Duodenal mucosa (tissue), 2 donors: ENCODE measurements at regions not wholly inside any gene's neighbourhood (a gene's known extent, or its start where the extent isn't known, plus 50 kb on each side); places are given as distances from the start of the nearest gene placed in this dataset.
"Not testable (repeated sequence)": the region's sequence is repeated elsewhere in the genome, so short reads cannot be mapped to it uniquely, and the experiment has no call there.

Source experiments
- H3K27ac ChIP-seq: one replicate; pipeline ENCODE4 v1.7.0; 2013; ENCODE audit warnings: low read depth, low read length
- H3K27me3 ChIP-seq, 2 donors: one replicate each; pipeline ENCODE4 v1.7.0; 2013; ENCODE audit warnings: low read length in 2 of 2, control low read depth in 1 of 2; ENCODE audit not compliant: insufficient read depth in 2 of 2, control insufficient read depth in 1 of 2
- H3K36me3 ChIP-seq, 2 donors: one replicate each; pipeline ENCODE4 v1.7.0; 2013; ENCODE audit warnings: low read length in 2 of 2, control low read depth in 1 of 2; ENCODE audit not compliant: insufficient read depth in 2 of 2, control insufficient read depth in 1 of 2
- H3K4me1 ChIP-seq, 2 donors: one replicate each; pipeline ENCODE4 v1.7.0; 2013; ENCODE audit warnings: low read length in 2 of 2, control low read depth in 1 of 2; ENCODE audit not compliant: insufficient read depth in 2 of 2, control insufficient read depth in 1 of 2
- H3K4me3 ChIP-seq, 2 donors: one replicate each; pipeline ENCODE4 v1.7.0; 2013; ENCODE audit warnings: low read length in 2 of 2, low read depth in 1 of 2
- H3K9ac ChIP-seq, 2 donors: one replicate each; pipeline ENCODE4 v1.7.0; 2013; ENCODE audit warnings: low read length in 2 of 2, low read depth in 1 of 2
- H3K9me3 ChIP-seq, 2 donors: one replicate each; pipeline ENCODE4 v1.7.0; 2013; ENCODE audit warnings: low read length in 2 of 2, control low read depth in 1 of 2; ENCODE audit not compliant: control insufficient read depth in 1 of 2

- H3K4me1 ChIP-seq, result no peaks in the 10 kb centered on the region
- no peaks in the 10 kb centered on the region for H3K9me3 ChIP-seq
- H3K4me3 ChIP-seq, result no peak overlapping the region
- H3K27me3 ChIP-seq, result no peaks in the 10 kb centered on the region
- H3K27ac ChIP-seq, result no peak overlapping the region
- no peak overlapping the region for H3K9ac ChIP-seq
- H3K36me3 ChIP-seq, result no peaks in the 10 kb centered on the region
Measured at GRCh38 chr9:86578722-86579121, 224.5 kb upstream of the TUT7 start.

GRCh38 chr9:86577420-86578333 lies 223.5 kb upstream of the TUT7 start:
- no peaks in the 10 kb centered on the region for H3K27me3 ChIP-seq
- no peak overlapping the region for H3K27ac ChIP-seq
- H3K4me3 ChIP-seq, result no peak overlapping the region
- no peaks in the 10 kb centered on the region for H3K36me3 ChIP-seq
- H3K4me1 ChIP-seq, result no peaks in the 10 kb centered on the region
- H3K9me3 ChIP-seq, result no peaks in the 10 kb centered on the region
- no peak overlapping the region for H3K9ac ChIP-seq

GRCh38 chr9:86575825-86576525 lies 221.8 kb upstream of the TUT7 start:
- no peak overlapping the region for H3K9ac ChIP-seq
- no peaks in the 10 kb centered on the region for H3K9me3 ChIP-seq
- no peaks in the 10 kb centered on the region for H3K36me3 ChIP-seq
- no peak overlapping the region for H3K27ac ChIP-seq
- H3K4me3 ChIP-seq, result no peak overlapping the region
- H3K27me3 ChIP-seq, result no peaks in the 10 kb centered on the region
- H3K4me1 ChIP-seq, result no peaks in the 10 kb centered on the region

- no peak overlapping the region for H3K27ac ChIP-seq
- no peaks in the 10 kb centered on the region for H3K36me3 ChIP-seq
- no peak overlapping the region for H3K9ac ChIP-seq
- H3K4me3 ChIP-seq, result no peak overlapping the region
- H3K9me3 ChIP-seq, result no peaks in the 10 kb centered on the region
- H3K27me3 ChIP-seq, result no peaks in the 10 kb centered on the region
- H3K4me1 ChIP-seq, result no peaks in the 10 kb centered on the region
Measured at GRCh38 chr9:86575137-86575536, 220.9 kb upstream of the TUT7 start.

- Histone ChIP-seq H3K36me3 (no peaks in the 10 kb centered on the region), H3K27ac (no peak overlapping the region), H3K4me3 (no peak overlapping the region), H3K9ac (no peak overlapping the region), H3K9me3 (peaks cover 2 to 8% of the 10 kb centered on the region in 2 donors), H3K27me3 (no peaks in the 10 kb centered on the region), H3K4me1 (no peaks in the 10 kb centered on the region)
Measured at GRCh38 chr9:86573886-86574285, 219.7 kb upstream of the TUT7 start.

GRCh38 chr9:86572904-86573303 lies 218.7 kb upstream of the TUT7 start:
- Histone ChIP-seq H3K27ac (no peak overlapping the region), H3K9ac (no peak overlapping the region), H3K27me3 (no peaks in the 10 kb centered on the region), H3K4me3 (no peak overlapping the region), H3K4me1 (no peaks in the 10 kb centered on the region), H3K36me3 (no peaks in the 10 kb centered on the region), H3K9me3 (peaks cover 2 to 11% of the 10 kb centered on the region in 2 donors)

- not testable (repeated sequence) for H3K36me3 ChIP-seq, H3K4me1 ChIP-seq, H3K27ac ChIP-seq, H3K4me3 ChIP-seq, H3K9ac ChIP-seq, H3K27me3 ChIP-seq
- H3K9me3 ChIP-seq, result peaks cover 2 to 11% of the 10 kb centered on the region in 2 donors
Measured at GRCh38 chr9:86565603-86566002, 211.4 kb upstream of the TUT7 start.

GRCh38 chr9:86563936-86564335 lies 209.7 kb upstream of the TUT7 start:
- Histone ChIP-seq H3K4me3 (no peak overlapping the region), H3K36me3 (no peaks in the 10 kb centered on the region), H3K9ac (no peak overlapping the region), H3K4me1 (no peaks in the 10 kb centered on the region), H3K27ac (no peak overlapping the region), H3K27me3 (no peaks in the 10 kb centered on the region), H3K9me3 (peaks cover 0 to 3% of the 10 kb centered on the region in 2 donors)

GRCh38 chr9:86563350-86563749 lies 209.1 kb upstream of the TUT7 start:
- H3K36me3 ChIP-seq, result no peaks in the 10 kb centered on the region
- no peak overlapping the region for H3K9ac ChIP-seq
- H3K9me3 ChIP-seq, result no peaks in the 10 kb centered on the region
- H3K4me3 ChIP-seq, result no peak overlapping the region
- H3K27me3 ChIP-seq, result no peaks in the 10 kb centered on the region
- no peak overlapping the region for H3K27ac ChIP-seq
- no peaks in the 10 kb centered on the region for H3K4me1 ChIP-seq

- Histone ChIP-seq H3K9ac (no peak overlapping the region), H3K27ac (no peak overlapping the region), H3K4me3 (no peak overlapping the region), H3K9me3 (no peaks in the 10 kb centered on the region), H3K27me3 (no peaks in the 10 kb centered on the region), H3K36me3 (no peaks in the 10 kb centered on the region), H3K4me1 (no peaks in the 10 kb centered on the region)
Measured at GRCh38 chr9:86562691-86563090, 208.5 kb upstream of the TUT7 start.
